T-cell (primary cell): ENCODE measurements at regions not wholly inside any gene's neighbourhood (a gene's known extent, or its start where the extent isn't known, plus 50 kb on each side); places are given as distances from the start of the nearest gene placed in this dataset.

Source experiments
- ATAC-seq, 4 experiments: fragments of 200-7000 bp in 3 of 4; fragments of 150-1000 bp in 1 of 4; cut with Tn5 transposase; replicated peaks in 1 of 4; 1 replicate in 3 of 4; 2 replicates in 1 of 4; pipeline ENCODE4 v1.10.0; 2021; ENCODE audit warnings: moderate library complexity in 3 of 4, mild to moderate bottlenecking in 2 of 4, moderate number of reproducible peaks in 1 of 4
- CTCF ChIA-PET, 2 donors: fragments of 300-600 bp; sonication (Branson Sonifier 250); formaldehyde crosslinking; loops; one replicate each; lab custom pipeline; 2022; ENCODE audit warnings: antibody characterized with exemption in 2 of 2; lab: Charles Lee
- POLR2A ChIA-PET, 2 donors: fragments of 300-600 bp; sonication (Branson Sonifier 250); formaldehyde crosslinking; loops; one replicate each; lab custom pipeline; 2022; ENCODE audit warnings: antibody characterized with exemption in 2 of 2; lab: Charles Lee
- DNase-seq, 35 experiments: peaks; one replicate each; pipeline versions ENCODE4 v3.0.0 to v3.0.0-alpha.2; 2013 to 2023
- H3K27ac ChIP-seq: one replicate; pipeline ENCODE4 v1.5.1; 2013; ENCODE audit warnings: low read length
- H3K27me3 ChIP-seq, 2 experiments: replicated peaks in 1 of 2; 1 replicate in 1 of 2; 2 replicates in 1 of 2; pipeline versions ENCODE4 v1.6.1 to v1.7.0; 2013; ENCODE audit warnings: low read length in 1 of 2, mixed read lengths in 1 of 2; ENCODE audit not compliant: control insufficient read depth in 2 of 2, insufficient read depth in 2 of 2; ENCODE audit errors: extremely low read depth in 1 of 2
- H3K36me3 ChIP-seq, 2 donors: 1 replicate in 1 of 2; 2 replicates in 1 of 2; pipeline versions ENCODE4 v1.6.1 to v1.7.0; 2013; ENCODE audit warnings: low read length in 1 of 2; ENCODE audit not compliant: control insufficient read depth in 2 of 2, insufficient read depth in 1 of 2; ENCODE audit errors: extremely low read depth in 1 of 2
- H3K4me1 ChIP-seq, 2 experiments: 1 replicate in 1 of 2; 2 replicates in 1 of 2; pipeline versions ENCODE4 v1.6.1 to v1.7.0; 2013; ENCODE audit warnings: low read length in 2 of 2, mixed read lengths in 1 of 2; ENCODE audit not compliant: insufficient read depth in 2 of 2, control insufficient read depth in 1 of 2; ENCODE audit errors: extremely low read depth in 1 of 2
- H3K4me3 ChIP-seq, 2 donors: 1 replicate in 1 of 2; 2 replicates in 1 of 2; pipeline versions ENCODE4 v1.5.1 to v1.7.0; 2013; ENCODE audit warnings: mild to moderate bottlenecking in 2 of 2, low read length in 1 of 2, moderate library complexity in 1 of 2; ENCODE audit not compliant: control insufficient read depth in 1 of 2; ENCODE audit errors: extremely low read depth in 1 of 2
- H3K9me3 ChIP-seq: 2 replicates; pipeline ENCODE4 v1.7.0; 2013
- H3K27ac Mint-ChIP-seq, 2 donors: one replicate each; pipeline ENCODE4 v1.8.0; 2020 to 2021; ENCODE audit warnings: mild to moderate bottlenecking in 2 of 2, mixed read lengths in 2 of 2
- H3K27me3 Mint-ChIP-seq, 2 donors: one replicate each; pipeline ENCODE4 v1.8.0; 2021 to 2022; ENCODE audit warnings: mixed read lengths in 2 of 2
- H3K36me3 Mint-ChIP-seq: one replicate; pipeline ENCODE4 v1.8.0; 2021; ENCODE audit warnings: mixed read lengths
- H3K4me1 Mint-ChIP-seq, 3 donors: one replicate each; pipeline ENCODE4 v1.8.0; 2020 to 2022; ENCODE audit warnings: mixed read lengths in 3 of 3, mild to moderate bottlenecking in 1 of 3
- H3K4me3 Mint-ChIP-seq, 3 donors: one replicate each; pipeline ENCODE4 v1.8.0; 2020 to 2022; ENCODE audit warnings: mild to moderate bottlenecking in 3 of 3, mixed read lengths in 3 of 3, moderate library complexity in 3 of 3
- H3K9me3 Mint-ChIP-seq, 3 donors: one replicate each; pipeline ENCODE4 v1.8.0; 2020 to 2022; ENCODE audit warnings: mixed read lengths in 3 of 3
- WGBS: methylation state at CpG from one replicate; pipeline ENCODE4 v1.1.5; 2013; ENCODE audit warnings: missing lambda C conversion rate; ENCODE audit not compliant: insufficient coverage; 5-methylcytosine and 5-hydroxymethylcytosine counted together

- 57% methylated on average over 1 of the region's 1 CpG for WGBS
- Histone ChIP-seq H3K27me3 (peaks cover 5 to 8% of the 10 kb centered on the region in 2 experiments), H3K9me3 (no peaks in the 10 kb centered on the region), H3K4me3 (no peak overlapping the region), H3K4me1 (no peaks in the 10 kb centered on the region), H3K36me3 (no peaks in the 10 kb centered on the region), H3K27ac (no peak overlapping the region)
- Mint-ChIP-seq H3K4me3 (no peak overlapping the region), H3K4me1 (no peaks in the 10 kb centered on the region), H3K36me3 (no peaks in the 10 kb centered on the region), H3K27ac (no peak overlapping the region), H3K9me3 (no peaks in the 10 kb centered on the region), H3K27me3 (peaks cover 10 to 11% of the 10 kb centered on the region in 2 donors)
- CTCF ChIA-PET, result no interaction called here
- POLR2A ChIA-PET, result no interaction called here
- DNase-seq, result no peak
- ATAC-seq, result no peak
These were observed 206.9 kb upstream of the PHYHIPL start for GRCh38 chr10:58969576-58969975.

GRCh38 chr10:58970160-58970915 is 206.1 kb upstream of the PHYHIPL start:
- H3K4me1 Mint-ChIP-seq, result no peaks in the 10 kb centered on the region
- Histone ChIP-seq H3K9me3 (no peaks in the 10 kb centered on the region), H3K4me3 (no peak overlapping the region), H3K27ac (no peak overlapping the region), H3K4me1 (no peaks in the 10 kb centered on the region), H3K36me3 (no peaks in the 10 kb centered on the region), H3K27me3 (peaks cover 5 to 8% of the 10 kb centered on the region in 2 experiments)
- H3K9me3 Mint-ChIP-seq, result no peaks in the 10 kb centered on the region
- WGBS, result 86% methylated on average over 1 of the region's 2 CpGs
- POLR2A ChIA-PET, result no interaction called here
- no peak overlapping the region for H3K4me3 Mint-ChIP-seq
- DNase-seq, result no peak
- peaks cover 10 to 11% of the 10 kb centered on the region in 2 donors for H3K27me3 Mint-ChIP-seq
- H3K36me3 Mint-ChIP-seq, result no peaks in the 10 kb centered on the region
- no peak overlapping the region for H3K27ac Mint-ChIP-seq
- CTCF ChIA-PET, result no interaction called here
- ATAC-seq, result no peak

GRCh38 chr10:58971211-58971610 is 205.2 kb upstream of the PHYHIPL start:
- Mint-ChIP-seq H3K27me3 (peaks cover 10 to 11% of the 10 kb centered on the region in 2 donors), H3K4me1 (no peaks in the 10 kb centered on the region), H3K9me3 (no peaks in the 10 kb centered on the region), H3K36me3 (no peaks in the 10 kb centered on the region), H3K27ac (no peak overlapping the region), H3K4me3 (no peak overlapping the region)
- DNase-seq (no peak), ATAC-seq (no peak)
- H3K4me3 ChIP-seq, result no peak overlapping the region
- POLR2A ChIA-PET, result no interaction called here
- no peaks in the 10 kb centered on the region for H3K9me3 ChIP-seq
- CTCF ChIA-PET, result no interaction called here
- H3K27me3 ChIP-seq, result peaks cover 5% of the 10 kb centered on the region in 2 experiments
- no peak overlapping the region for H3K27ac ChIP-seq
- no peaks in the 10 kb centered on the region for H3K4me1 ChIP-seq
- H3K36me3 ChIP-seq, result no peaks in the 10 kb centered on the region

- no peaks in the 10 kb centered on the region for H3K4me1 ChIP-seq
- Mint-ChIP-seq H3K27ac (no peak overlapping the region), H3K27me3 (peaks cover 7 to 11% of the 10 kb centered on the region in 2 donors), H3K9me3 (no peaks in the 10 kb centered on the region), H3K4me3 (no peak overlapping the region), H3K36me3 (no peaks in the 10 kb centered on the region), H3K4me1 (no peaks in the 10 kb centered on the region)
- CTCF ChIA-PET, result no interaction called here
- ATAC-seq (no peak), DNase-seq (no peak)
- H3K9me3 ChIP-seq, result no peaks in the 10 kb centered on the region
- H3K36me3 ChIP-seq, result no peaks in the 10 kb centered on the region
- no peak overlapping the region for H3K27ac ChIP-seq
- no peak overlapping the region for H3K4me3 ChIP-seq
- WGBS, result no CpG with 5 or more reads among the region's 2 CpGs
- H3K27me3 ChIP-seq, result peaks cover 5% of the 10 kb centered on the region in 2 experiments
- POLR2A ChIA-PET, result no interaction called here
These were observed 204.5 kb upstream of the PHYHIPL start for GRCh38 chr10:58971796-58972491.

- ChIA-PET CTCF (no interaction called here), POLR2A (no interaction called here)
- H3K4me1 Mint-ChIP-seq, result no peaks in the 10 kb centered on the region
These were observed 203.7 kb upstream of the PHYHIPL start for GRCh38 chr10:58972576-58973234.

GRCh38 chr10:58973235-58973595 is 203.2 kb upstream of the PHYHIPL start:
- no peaks in the 10 kb centered on the region for H3K9me3 Mint-ChIP-seq
- H3K9me3 ChIP-seq, result no peaks in the 10 kb centered on the region
- H3K27me3 ChIP-seq, result peaks cover 0 to 3% of the 10 kb centered on the region in 2 experiments
- H3K4me1 ChIP-seq, result no peaks in the 10 kb centered on the region
- no peak overlapping the region for H3K4me3 ChIP-seq
- no peak for DNase-seq
- no peak overlapping the region for H3K27ac Mint-ChIP-seq
- CTCF ChIA-PET, result no interaction called here
- no peaks in the 10 kb centered on the region for H3K36me3 ChIP-seq
- H3K27ac ChIP-seq, result no peak overlapping the region
- no peaks in the 10 kb centered on the region for H3K36me3 Mint-ChIP-seq
- 38% methylated on average over 2 of the region's 2 CpGs for WGBS
- H3K27me3 Mint-ChIP-seq, result peaks cover 4 to 5% of the 10 kb centered on the region in 2 donors
- no peaks in the 10 kb centered on the region for H3K4me1 Mint-ChIP-seq
- POLR2A ChIA-PET, result no interaction called here
- H3K4me3 Mint-ChIP-seq, result no peak overlapping the region
- no peak for ATAC-seq

More at GRCh38 chr10:58972576-58973234, 203.7 kb upstream of the PHYHIPL start:
- Mint-ChIP-seq H3K27me3 (peaks cover 5 to 7% of the 10 kb centered on the region in 2 donors), H3K27ac (no peak overlapping the region), H3K9me3 (no peaks in the 10 kb centered on the region), H3K4me3 (no peak overlapping the region), H3K36me3 (no peaks in the 10 kb centered on the region)
- DNase-seq (no peak), ATAC-seq (no peak)
- H3K27me3 ChIP-seq, result peaks cover 2 to 5% of the 10 kb centered on the region in 2 experiments
- no CpG with 5 or more reads among the region's 2 CpGs for WGBS
- no peaks in the 10 kb centered on the region for H3K36me3 ChIP-seq
- H3K4me1 ChIP-seq, result no peaks in the 10 kb centered on the region
- no peak overlapping the region for H3K27ac ChIP-seq
- H3K4me3 ChIP-seq, result no peak overlapping the region
- no peaks in the 10 kb centered on the region for H3K9me3 ChIP-seq
